ENCODE measurements at regions not wholly inside any gene's neighbourhood (a gene's known extent, or its start where the extent isn't known, plus 50 kb on each side); places are given as distances from the start of the nearest gene placed in this dataset.
A peak's percentile ranks its signal among the peaks of the same experiment; 100 is the strongest.

GRCh38 chr12:124183172-124183571, 111.7 kb upstream of the RFLNA start:
- Histone ChIP-seq H3K4me3 (ENCODE audit: severe bottlenecking) (no peak overlapping the region), H3K36me3 (ENCODE audit: low read depth) (no peaks in the 10 kb centered on the region), H3K4me1 (ENCODE audit: insufficient read depth, poor library complexity, severe bottlenecking) (no peaks in the 10 kb centered on the region), H3K9me3 (ENCODE audit: severe bottlenecking) (no peaks in the 10 kb centered on the region), H3K27ac (ENCODE audit: poor library complexity, severe bottlenecking) (no peak overlapping the region), H3K27me3 (ENCODE audit: insufficient read depth, poor library complexity, severe bottlenecking) (no peaks in the 10 kb centered on the region)
- DNase-seq (ENCODE audit: low spot score) (no peak), ATAC-seq (ENCODE audit: low read depth) (no peak)
- TF ChIP-seq CTCF (IDR thresholded peaks at IDR 0.05; ENCODE audit: poor library complexity, severe bottlenecking): no peak

- Histone ChIP-seq H3K9me3 (ENCODE audit: severe bottlenecking) (no peaks in the 10 kb centered on the region), H3K4me1 (ENCODE audit: insufficient read depth, poor library complexity, severe bottlenecking) (no peaks in the 10 kb centered on the region), H3K27ac (ENCODE audit: poor library complexity, severe bottlenecking) (no peak overlapping the region), H3K27me3 (ENCODE audit: insufficient read depth, poor library complexity, severe bottlenecking) (no peaks in the 10 kb centered on the region), H3K4me3 (ENCODE audit: severe bottlenecking) (no peak overlapping the region), H3K36me3 (ENCODE audit: low read depth) (no peaks in the 10 kb centered on the region)
- no peak for ATAC-seq (ENCODE audit: low read depth)
- no peak for TF ChIP-seq CTCF (IDR thresholded peaks at IDR 0.05; ENCODE audit: poor library complexity, severe bottlenecking)
- DNase-seq (ENCODE audit: low spot score): no peak
These were observed 110.4 kb upstream of the RFLNA start for GRCh38 chr12:124184456-124184855.

- no peaks in the 10 kb centered on the region for H3K9me3 ChIP-seq (ENCODE audit: severe bottlenecking)
- ATAC-seq (ENCODE audit: low read depth) (no peak), DNase-seq (ENCODE audit: low spot score) (peak; percentile 34)
- H3K4me3 ChIP-seq (ENCODE audit: severe bottlenecking): no peak overlapping the region
- no peaks in the 10 kb centered on the region for H3K27me3 ChIP-seq (ENCODE audit: insufficient read depth, poor library complexity, severe bottlenecking)
- H3K4me1 ChIP-seq (ENCODE audit: insufficient read depth, poor library complexity, severe bottlenecking): no peaks in the 10 kb centered on the region
- H3K27ac ChIP-seq (ENCODE audit: poor library complexity, severe bottlenecking): no peak overlapping the region
- no peak for TF ChIP-seq CTCF (IDR thresholded peaks at IDR 0.05; ENCODE audit: poor library complexity, severe bottlenecking)
- H3K36me3 ChIP-seq (ENCODE audit: low read depth): no peaks in the 10 kb centered on the region
These were observed 108.8 kb upstream of the RFLNA start for GRCh38 chr12:124185971-124186686.

GRCh38 chr12:124188084-124188483, 106.8 kb upstream of the RFLNA start:
- Histone ChIP-seq H3K36me3 (ENCODE audit: low read depth) (no peaks in the 10 kb centered on the region), H3K27ac (ENCODE audit: poor library complexity, severe bottlenecking) (no peak overlapping the region), H3K27me3 (ENCODE audit: insufficient read depth, poor library complexity, severe bottlenecking) (no peaks in the 10 kb centered on the region), H3K9me3 (ENCODE audit: severe bottlenecking) (no peaks in the 10 kb centered on the region), H3K4me1 (ENCODE audit: insufficient read depth, poor library complexity, severe bottlenecking) (no peaks in the 10 kb centered on the region), H3K4me3 (ENCODE audit: severe bottlenecking) (no peak overlapping the region)
- no peak for TF ChIP-seq CTCF (IDR thresholded peaks at IDR 0.05; ENCODE audit: poor library complexity, severe bottlenecking)
- DNase-seq (ENCODE audit: low spot score) (peak; percentile 9), ATAC-seq (ENCODE audit: low read depth) (no peak)

All from RWPE2 (cell line).